RWPE2 (cell line): ENCODE measurements at regions not wholly inside any gene's neighbourhood (a gene's known extent, or its start where the extent isn't known, plus 50 kb on each side); places are given as distances from the start of the nearest gene placed in this dataset.

Experiments
- ATAC-seq: fragments of 200-7000 bp; cut with Tn5 transposase; 3 replicates; pipeline ENCODE4 v1.9.1; 2021; ENCODE audit warnings: low read depth
- DNase-seq: peaks from one replicate; pipeline ENCODE4 v3.0.0-alpha.2; 2020; ENCODE audit warnings: low spot score
- H3K27ac ChIP-seq: fragments of 450-650 bp; 2 replicates; pipeline ENCODE4 v1.5.1; 2017; ENCODE audit warnings: mild to moderate bottlenecking; ENCODE audit not compliant: poor library complexity, severe bottlenecking
- H3K27me3 ChIP-seq: fragments of 250-450 bp; sonication (Bioruptor Pico); 2 replicates; pipeline ENCODE4 v1.5.1; 2021; ENCODE audit warnings: mild to moderate bottlenecking, moderate library complexity; ENCODE audit not compliant: insufficient read depth, poor library complexity, severe bottlenecking
- H3K36me3 ChIP-seq: fragments of 250-450 bp; sonication (Bioruptor Pico); 2 replicates; pipeline ENCODE4 v1.5.1; 2020; ENCODE audit warnings: low read depth, mild to moderate bottlenecking, moderate library complexity
- H3K4me1 ChIP-seq: fragments of 250-450 bp; sonication (Bioruptor Pico); 2 replicates; pipeline ENCODE4 v1.5.1; 2021; ENCODE audit warnings: mild to moderate bottlenecking, moderate library complexity; ENCODE audit not compliant: insufficient read depth, poor library complexity, severe bottlenecking
- H3K4me3 ChIP-seq: fragments of 250-450 bp; sonication (Bioruptor Pico); 2 replicates; pipeline ENCODE4 v1.5.1; 2021; ENCODE audit warnings: mild to moderate bottlenecking, moderate library complexity; ENCODE audit not compliant: severe bottlenecking
- H3K9me3 ChIP-seq: fragments of 250-450 bp; sonication (Bioruptor Pico); 2 replicates; pipeline ENCODE4 v1.5.1; 2021; ENCODE audit warnings: mild to moderate bottlenecking, moderate library complexity; ENCODE audit not compliant: severe bottlenecking
- TF ChIP-seq, protein P1 (sequence below): fragments of 450-650 bp; IDR thresholded peaks from one replicate; pipeline ENCODE4 v1.5.1; 2017; ENCODE audit warnings: mild to moderate bottlenecking, moderate library complexity; ENCODE audit not compliant: poor library complexity, severe bottlenecking

GRCh38 chr2:43032213-43033015, 194.0 kb downstream of the ZFP36L2 start:
- Histone ChIP-seq H3K27me3 (no peaks in the 10 kb centered on the region), H3K36me3 (no peaks in the 10 kb centered on the region), H3K9me3 (no peaks in the 10 kb centered on the region), H3K4me1 (peaks cover 9% of the 10 kb centered on the region), H3K4me3 (no peak overlapping the region), H3K27ac (peak overlapping the region; percentile 62)
- no peak for DNase-seq
- peak; percentile 58 for ATAC-seq
- TF ChIP-seq, protein P1, sequence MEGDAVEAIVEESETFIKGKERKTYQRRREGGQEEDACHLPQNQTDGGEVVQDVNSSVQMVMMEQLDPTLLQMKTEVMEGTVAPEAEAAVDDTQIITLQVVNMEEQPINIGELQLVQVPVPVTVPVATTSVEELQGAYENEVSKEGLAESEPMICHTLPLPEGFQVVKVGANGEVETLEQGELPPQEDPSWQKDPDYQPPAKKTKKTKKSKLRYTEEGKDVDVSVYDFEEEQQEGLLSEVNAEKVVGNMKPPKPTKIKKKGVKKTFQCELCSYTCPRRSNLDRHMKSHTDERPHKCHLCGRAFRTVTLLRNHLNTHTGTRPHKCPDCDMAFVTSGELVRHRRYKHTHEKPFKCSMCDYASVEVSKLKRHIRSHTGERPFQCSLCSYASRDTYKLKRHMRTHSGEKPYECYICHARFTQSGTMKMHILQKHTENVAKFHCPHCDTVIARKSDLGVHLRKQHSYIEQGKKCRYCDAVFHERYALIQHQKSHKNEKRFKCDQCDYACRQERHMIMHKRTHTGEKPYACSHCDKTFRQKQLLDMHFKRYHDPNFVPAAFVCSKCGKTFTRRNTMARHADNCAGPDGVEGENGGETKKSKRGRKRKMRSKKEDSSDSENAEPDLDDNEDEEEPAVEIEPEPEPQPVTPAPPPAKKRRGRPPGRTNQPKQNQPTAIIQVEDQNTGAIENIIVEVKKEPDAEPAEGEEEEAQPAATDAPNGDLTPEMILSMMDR: no peak

GRCh38 chr2:43031471-43032212, 194.8 kb downstream of the ZFP36L2 start:
- Histone ChIP-seq H3K27me3 (no peaks in the 10 kb centered on the region), H3K9me3 (no peaks in the 10 kb centered on the region), H3K27ac (peak overlapping the region; percentile 62), H3K4me3 (no peak overlapping the region), H3K36me3 (no peaks in the 10 kb centered on the region), H3K4me1 (peaks cover 9% of the 10 kb centered on the region)
- DNase-seq (no peak), ATAC-seq (no peak)
- TF ChIP-seq, protein P1: no peak

DNA sequence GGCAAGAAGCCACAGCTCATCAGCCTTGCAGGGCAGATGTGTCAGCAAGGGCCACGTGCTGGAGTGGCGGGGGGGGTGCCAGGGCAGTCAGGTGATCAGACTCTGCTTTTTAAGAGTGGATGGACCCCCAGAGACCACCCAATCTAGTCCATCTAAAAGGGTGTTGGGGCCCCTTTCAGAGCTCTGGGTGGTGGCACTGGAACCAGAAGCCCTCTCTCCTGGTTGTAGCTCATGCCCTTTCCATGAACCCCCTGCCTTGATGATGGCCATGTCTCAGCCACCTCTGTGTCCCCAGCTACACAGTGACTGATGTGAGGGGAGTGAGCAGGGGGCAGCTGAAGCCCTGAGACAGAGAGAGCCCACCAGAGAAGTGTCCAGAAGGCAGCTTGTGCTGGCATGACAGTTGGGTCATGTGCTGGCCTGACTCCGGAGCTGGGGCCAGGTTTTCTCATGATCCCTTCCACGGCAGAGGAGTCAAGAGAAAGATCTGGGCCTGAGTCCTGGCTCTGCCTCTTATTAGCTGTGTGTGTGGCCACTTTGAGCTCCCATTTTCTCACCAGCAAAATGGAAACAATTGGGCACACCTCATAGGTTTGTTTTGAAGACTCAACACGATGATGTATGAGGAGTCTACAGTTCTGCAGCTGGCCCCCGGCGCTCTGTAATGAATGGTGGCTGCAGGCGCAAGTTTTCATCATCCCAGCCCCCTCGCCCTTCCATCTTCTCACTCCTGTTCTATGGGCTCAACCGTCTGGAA, 195.7 kb downstream of the ZFP36L2 start:
- DNase-seq (no peak), ATAC-seq (no peak)
- TF ChIP-seq, protein P1: no peak
- no peaks in the 10 kb centered on the region for H3K36me3 ChIP-seq
- no peak overlapping the region for H3K27ac ChIP-seq
- no peak overlapping the region for H3K4me3 ChIP-seq
- H3K27me3 ChIP-seq: no peaks in the 10 kb centered on the region
- H3K4me1 ChIP-seq: peaks cover 9% of the 10 kb centered on the region
- no peaks in the 10 kb centered on the region for H3K9me3 ChIP-seq

DNA sequence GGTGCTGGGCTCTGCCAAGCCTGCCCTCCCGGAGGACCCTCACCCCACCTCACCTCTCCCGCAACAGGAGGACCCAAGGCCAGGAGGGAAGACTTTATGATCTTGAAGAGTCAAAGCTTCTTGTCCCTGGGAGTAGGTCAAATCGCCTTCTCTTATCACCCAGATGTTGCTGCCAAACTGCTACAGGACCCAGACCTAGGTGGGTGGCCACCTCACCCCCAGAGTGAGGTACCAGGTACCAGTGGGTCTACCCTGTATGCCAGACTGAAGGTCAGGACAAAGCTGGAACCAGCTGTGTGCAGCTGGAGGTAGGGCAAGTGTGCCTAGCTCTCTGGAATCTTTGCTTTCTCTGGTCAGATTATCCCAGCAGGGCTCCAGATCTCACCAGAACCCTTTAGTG, 197.2 kb downstream of the ZFP36L2 start:
- TF ChIP-seq, protein P1: no peak
- no peak overlapping the region for H3K27ac ChIP-seq
- no peak for ATAC-seq
- no peak for DNase-seq
- no peak overlapping the region for H3K4me3 ChIP-seq
- H3K36me3 ChIP-seq: no peaks in the 10 kb centered on the region
- no peaks in the 10 kb centered on the region for H3K9me3 ChIP-seq
- no peaks in the 10 kb centered on the region for H3K27me3 ChIP-seq
- peaks cover 9% of the 10 kb centered on the region for H3K4me1 ChIP-seq
